ENCODE measurements at regions not wholly inside any gene's neighbourhood (a gene's known extent, or its start where the extent isn't known, plus 50 kb on each side); places are given as distances from the start of the nearest gene placed in this dataset.

DNA sequence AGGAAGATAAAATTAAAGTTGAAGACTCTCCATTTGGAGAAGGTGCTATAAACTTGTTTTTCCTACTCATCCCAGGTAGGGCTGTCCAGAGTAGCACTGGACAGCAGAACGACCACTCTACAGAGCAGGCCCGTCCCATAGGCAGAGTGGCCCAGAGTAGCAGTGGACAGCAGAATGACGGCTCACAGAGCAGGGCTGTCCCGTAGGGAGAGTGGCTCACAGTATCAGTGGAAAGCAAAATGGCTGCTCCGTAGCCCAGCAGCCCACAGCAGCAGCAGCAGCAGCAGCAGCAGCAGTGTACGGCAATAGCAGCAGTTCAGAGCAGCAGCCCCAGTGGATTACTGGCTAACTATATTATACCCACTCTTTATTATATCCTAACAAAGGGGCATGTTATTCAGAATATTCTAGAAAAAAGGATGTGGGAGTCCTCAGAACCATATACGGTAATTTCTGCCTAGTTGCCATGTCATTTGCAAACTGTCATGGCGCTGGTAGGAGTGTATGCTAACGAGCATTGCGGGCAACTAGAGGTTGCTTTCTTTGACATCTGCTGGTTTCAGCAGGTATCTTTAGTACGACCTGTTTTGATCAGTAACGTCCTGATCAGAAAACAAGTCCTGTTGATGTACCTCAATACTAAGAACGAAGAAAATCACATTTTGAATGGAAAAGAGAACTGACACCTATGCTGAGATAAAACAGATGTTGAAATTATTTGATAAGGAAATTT is 567.3 kb downstream of the SLC16A7 start:
- TF ChIP-seq POLR2A (IDR thresholded peaks at IDR 0.05), result no peak
- TF ChIP-seq, protein P1, sequence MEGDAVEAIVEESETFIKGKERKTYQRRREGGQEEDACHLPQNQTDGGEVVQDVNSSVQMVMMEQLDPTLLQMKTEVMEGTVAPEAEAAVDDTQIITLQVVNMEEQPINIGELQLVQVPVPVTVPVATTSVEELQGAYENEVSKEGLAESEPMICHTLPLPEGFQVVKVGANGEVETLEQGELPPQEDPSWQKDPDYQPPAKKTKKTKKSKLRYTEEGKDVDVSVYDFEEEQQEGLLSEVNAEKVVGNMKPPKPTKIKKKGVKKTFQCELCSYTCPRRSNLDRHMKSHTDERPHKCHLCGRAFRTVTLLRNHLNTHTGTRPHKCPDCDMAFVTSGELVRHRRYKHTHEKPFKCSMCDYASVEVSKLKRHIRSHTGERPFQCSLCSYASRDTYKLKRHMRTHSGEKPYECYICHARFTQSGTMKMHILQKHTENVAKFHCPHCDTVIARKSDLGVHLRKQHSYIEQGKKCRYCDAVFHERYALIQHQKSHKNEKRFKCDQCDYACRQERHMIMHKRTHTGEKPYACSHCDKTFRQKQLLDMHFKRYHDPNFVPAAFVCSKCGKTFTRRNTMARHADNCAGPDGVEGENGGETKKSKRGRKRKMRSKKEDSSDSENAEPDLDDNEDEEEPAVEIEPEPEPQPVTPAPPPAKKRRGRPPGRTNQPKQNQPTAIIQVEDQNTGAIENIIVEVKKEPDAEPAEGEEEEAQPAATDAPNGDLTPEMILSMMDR (IDR thresholded peaks at IDR 0.05), result no peak

Data from breast epithelium (tissue), 3 donors.